ENCODE measurements at regions not wholly inside any gene's neighbourhood (a gene's known extent, or its start where the extent isn't known, plus 50 kb on each side); places are given as distances from the start of the nearest gene placed in this dataset.

DNA sequence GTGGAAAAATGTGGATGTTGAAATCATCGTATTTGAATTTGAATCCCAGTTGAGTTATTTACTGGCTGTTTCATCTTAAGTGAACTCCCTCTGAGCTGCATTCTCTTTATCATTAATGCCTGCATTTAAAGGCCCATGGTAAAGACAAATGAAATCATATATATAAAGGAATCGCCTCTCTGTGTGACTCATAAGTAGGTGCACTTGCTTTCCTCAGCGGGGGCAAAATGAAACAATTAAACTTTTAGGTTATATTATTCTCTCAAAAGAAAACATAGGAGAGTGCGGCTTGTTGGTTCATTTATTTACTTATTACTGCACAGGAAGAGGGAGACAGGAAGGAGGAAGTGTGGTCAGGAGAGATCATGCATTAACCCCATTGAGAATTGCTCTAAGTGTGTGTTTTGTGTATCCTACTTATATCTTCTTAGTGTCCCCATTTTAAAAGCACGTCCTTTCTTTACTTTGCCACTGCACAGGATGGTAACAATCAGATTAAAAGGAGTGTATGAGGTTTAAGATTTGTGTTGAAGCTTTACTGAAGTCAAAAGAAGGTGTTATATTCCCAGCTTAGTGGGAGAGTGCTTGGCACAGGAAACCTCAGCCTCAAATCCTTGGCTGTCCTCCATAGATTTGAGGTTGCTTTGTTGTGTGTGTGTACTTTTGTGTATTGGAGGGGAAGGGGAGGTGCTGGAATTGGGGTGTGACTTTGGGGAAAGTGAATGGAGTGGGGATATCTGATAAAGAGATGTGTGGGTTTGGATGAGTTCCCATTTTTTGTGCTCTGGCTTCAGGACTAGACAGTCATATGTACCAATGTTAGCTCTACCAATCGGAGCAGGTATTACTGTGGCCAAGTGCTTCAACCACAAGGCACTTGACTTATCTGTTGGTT is 595.8 kb upstream of the NR2F2 start:
- no peaks in the 10 kb centered on the region for H3K36me3 ChIP-seq (replicated peaks in 1 of 2; ENCODE audit: insufficient read depth in 1 of 2, low read depth in 2 of 2)
- ATAC-seq (no peak), DNase-seq (no peak)
- no peaks in the 10 kb centered on the region for H3K9me3 ChIP-seq
- intact Hi-C loops (cut with DNase I), result no loop called here
- no peak overlapping the region for H3K4me3 ChIP-seq
- TF ChIP-seq, protein P1, sequence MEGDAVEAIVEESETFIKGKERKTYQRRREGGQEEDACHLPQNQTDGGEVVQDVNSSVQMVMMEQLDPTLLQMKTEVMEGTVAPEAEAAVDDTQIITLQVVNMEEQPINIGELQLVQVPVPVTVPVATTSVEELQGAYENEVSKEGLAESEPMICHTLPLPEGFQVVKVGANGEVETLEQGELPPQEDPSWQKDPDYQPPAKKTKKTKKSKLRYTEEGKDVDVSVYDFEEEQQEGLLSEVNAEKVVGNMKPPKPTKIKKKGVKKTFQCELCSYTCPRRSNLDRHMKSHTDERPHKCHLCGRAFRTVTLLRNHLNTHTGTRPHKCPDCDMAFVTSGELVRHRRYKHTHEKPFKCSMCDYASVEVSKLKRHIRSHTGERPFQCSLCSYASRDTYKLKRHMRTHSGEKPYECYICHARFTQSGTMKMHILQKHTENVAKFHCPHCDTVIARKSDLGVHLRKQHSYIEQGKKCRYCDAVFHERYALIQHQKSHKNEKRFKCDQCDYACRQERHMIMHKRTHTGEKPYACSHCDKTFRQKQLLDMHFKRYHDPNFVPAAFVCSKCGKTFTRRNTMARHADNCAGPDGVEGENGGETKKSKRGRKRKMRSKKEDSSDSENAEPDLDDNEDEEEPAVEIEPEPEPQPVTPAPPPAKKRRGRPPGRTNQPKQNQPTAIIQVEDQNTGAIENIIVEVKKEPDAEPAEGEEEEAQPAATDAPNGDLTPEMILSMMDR (IDR thresholded peaks at IDR 0.05), result no peak
- TF ChIP-seq POLR2A (IDR thresholded peaks at IDR 0.05), result no peak
- H3K4me1 ChIP-seq, result no peaks in the 10 kb centered on the region
- H3K27me3 ChIP-seq, result no peaks in the 10 kb centered on the region
- H3K27ac ChIP-seq, result no peak overlapping the region
- WGBS, 2 donors, result 58 to 70% methylated on average over 6 of the region's 6 CpGs

DNA sequence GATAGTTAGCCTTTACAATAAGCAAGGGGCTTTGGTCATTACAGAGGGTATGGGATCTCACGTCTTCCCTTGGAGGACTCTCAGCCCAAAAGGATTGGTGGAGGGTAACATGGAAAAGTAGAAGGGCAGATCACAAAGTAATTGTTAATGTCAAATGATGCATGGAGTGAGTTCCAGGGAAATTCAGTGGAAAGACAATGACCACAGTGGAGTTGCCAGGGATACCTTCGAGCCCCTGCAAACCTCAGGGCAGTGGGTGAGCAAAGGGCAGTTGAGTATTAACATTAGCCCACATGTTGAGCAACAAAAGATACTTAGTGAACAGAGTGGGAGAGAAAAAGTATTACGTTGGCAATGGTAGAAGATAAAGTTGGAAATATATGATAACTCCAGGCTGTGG is 593.4 kb upstream of the NR2F2 start:
- Histone ChIP-seq H3K4me3 (no peak overlapping the region), H3K27ac (no peak overlapping the region), H3K4me1 (no peaks in the 10 kb centered on the region), H3K36me3 (replicated peaks in 1 of 2; ENCODE audit: insufficient read depth in 1 of 2, low read depth in 2 of 2) (no peaks in the 10 kb centered on the region), H3K9me3 (no peaks in the 10 kb centered on the region), H3K27me3 (no peaks in the 10 kb centered on the region)
- 46 to 59% methylated on average over 3 of the region's 3 CpGs for WGBS, 2 donors
- ATAC-seq (no peak), DNase-seq (no peak)
- TF ChIP-seq, protein P1 (IDR thresholded peaks at IDR 0.05), result no peak
- TF ChIP-seq POLR2A (IDR thresholded peaks at IDR 0.05), result no peak
- intact Hi-C loops (cut with DNase I), result no loop called here

DNA sequence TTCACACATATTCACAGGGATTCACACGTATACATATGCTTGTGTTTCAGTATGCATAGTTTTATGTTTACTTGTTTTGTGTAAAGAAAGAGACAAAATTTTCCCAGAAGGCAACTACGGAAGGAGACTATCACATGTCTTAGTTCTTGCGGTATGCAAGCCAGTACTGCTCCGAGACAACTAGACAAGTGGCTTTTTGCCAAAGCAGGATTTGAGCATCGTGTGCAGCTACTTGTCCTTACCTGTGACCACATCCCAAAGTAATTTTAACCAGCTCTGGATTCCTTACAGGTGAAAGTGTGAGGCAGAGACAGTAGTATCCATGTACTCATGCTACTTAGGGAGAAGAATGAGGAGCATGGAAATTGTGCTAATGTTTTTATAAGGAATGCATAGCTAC is 591.4 kb upstream of the NR2F2 start:
- TF ChIP-seq, protein P1 (IDR thresholded peaks at IDR 0.05), result no peak
- Histone ChIP-seq H3K9me3 (no peaks in the 10 kb centered on the region), H3K27me3 (no peaks in the 10 kb centered on the region), H3K4me3 (no peak overlapping the region), H3K4me1 (no peaks in the 10 kb centered on the region), H3K36me3 (replicated peaks in 1 of 2; ENCODE audit: insufficient read depth in 1 of 2, low read depth in 2 of 2) (no peaks in the 10 kb centered on the region), H3K27ac (no peak overlapping the region)
- DNase-seq, result no peak
- no peak for ATAC-seq
- 55 to 72% methylated on average over 5 of the region's 5 CpGs for WGBS, 2 donors
- intact Hi-C loops (cut with DNase I), result no loop called here

DNA sequence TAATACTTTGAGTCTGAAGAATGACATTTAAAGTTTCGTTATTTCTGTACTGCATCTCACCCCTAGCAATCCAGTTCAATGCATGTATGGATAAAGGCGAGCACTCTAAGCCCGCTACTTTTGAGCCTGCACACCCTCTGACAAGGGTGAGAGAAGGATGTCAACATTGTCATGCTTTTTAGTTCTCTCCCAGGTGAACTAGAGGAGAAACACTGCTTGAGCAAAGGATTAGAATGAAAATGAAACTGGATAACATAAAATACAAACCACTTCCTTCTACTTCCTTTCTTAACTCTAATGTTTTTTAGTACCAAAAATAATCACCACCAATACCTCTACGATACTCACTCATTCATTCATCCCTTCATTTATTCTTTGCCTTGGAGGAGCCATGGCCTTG is 588.7 kb upstream of the NR2F2 start:
- WGBS, 2 donors, result 68 to 71% methylated on average over 4 of the region's 4 CpGs
- Histone ChIP-seq H3K27me3 (no peaks in the 10 kb centered on the region), H3K4me1 (no peaks in the 10 kb centered on the region), H3K4me3 (no peak overlapping the region), H3K36me3 (replicated peaks in 1 of 2; ENCODE audit: insufficient read depth in 1 of 2, low read depth in 2 of 2) (no peaks in the 10 kb centered on the region), H3K9me3 (no peaks in the 10 kb centered on the region), H3K27ac (no peak overlapping the region)
- no peak for DNase-seq
- TF ChIP-seq POLR2A (IDR thresholded peaks at IDR 0.05), result no peak
- TF ChIP-seq, protein P1 (IDR thresholded peaks at IDR 0.05), result no peak
- intact Hi-C loops (cut with DNase I), result no loop called here
- no peak for ATAC-seq

DNA sequence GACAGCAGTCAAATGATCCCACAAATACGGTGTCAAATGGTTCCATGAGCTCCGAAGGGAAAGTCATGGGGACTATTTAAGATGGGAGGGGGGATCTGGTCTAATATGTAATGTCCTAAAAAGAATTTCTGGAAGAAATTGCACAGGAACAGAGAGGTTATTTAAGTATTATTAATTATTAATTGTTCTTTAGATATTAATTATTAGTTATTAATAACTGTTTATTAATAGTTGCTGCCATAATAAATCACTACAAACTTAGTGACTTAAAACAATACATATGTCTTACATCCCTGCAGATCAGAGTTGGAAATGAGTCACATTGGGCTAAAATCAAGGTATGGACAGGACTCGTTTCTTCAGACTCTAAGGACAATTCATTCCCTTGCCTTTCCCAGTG is 588.2 kb upstream of the NR2F2 start:
- no peak for TF ChIP-seq POLR2A (IDR thresholded peaks at IDR 0.05)
- TF ChIP-seq, protein P1 (IDR thresholded peaks at IDR 0.05), result no peak
- 81 to 82% methylated on average over 3 of the region's 3 CpGs for WGBS, 2 donors
- DNase-seq, result no peak
- no peaks in the 10 kb centered on the region for H3K4me1 ChIP-seq
- no peak overlapping the region for H3K27ac ChIP-seq
- H3K4me3 ChIP-seq, result no peak overlapping the region
- no peaks in the 10 kb centered on the region for H3K9me3 ChIP-seq
- intact Hi-C loops (cut with DNase I), result no loop called here
- no peaks in the 10 kb centered on the region for H3K27me3 ChIP-seq
- no peaks in the 10 kb centered on the region for H3K36me3 ChIP-seq (replicated peaks in 1 of 2; ENCODE audit: insufficient read depth in 1 of 2, low read depth in 2 of 2)
- ATAC-seq, result no peak

All from body of pancreas (tissue), 4 donors.